Bronchial epithelial cell (primary cell): ENCODE measurements at regions not wholly inside any gene's neighbourhood (a gene's known extent, or its start where the extent isn't known, plus 50 kb on each side); places are given as distances from the start of the nearest gene placed in this dataset.

Experiments used
- DNase-seq: peaks from one replicate; pipeline ENCODE4 v3.0.0-alpha.2; 2010; ENCODE audit warnings: low read depth
- FAIRE-seq: peaks from 2 replicates; lab custom pipeline; 2011; peaks lifted over from hg19 to GRCh38; lab: Jason Lieb, UNC
- H3K27me3 ChIP-seq: 2 replicates; pipeline ENCODE4 v1.5.1; 2011; ENCODE audit warnings: low read length; ENCODE audit not compliant: control insufficient read depth, insufficient read depth
- H3K36me3 ChIP-seq: 2 replicates; pipeline ENCODE4 v1.5.1; 2011; ENCODE audit warnings: low read length; ENCODE audit not compliant: control insufficient read depth, insufficient read depth
- H3K4me3 ChIP-seq: 2 replicates; pipeline ENCODE4 v1.5.1; 2011; ENCODE audit warnings: mild to moderate bottlenecking, low read depth, low read length, control low read depth
- CTCF ChIP-seq: IDR thresholded peaks from 2 replicates; pipeline ENCODE4 v1.5.1; 2011; ENCODE audit warnings: mild to moderate bottlenecking, moderate library complexity, low read length, control low read depth, inconsistent platforms; ENCODE audit not compliant: insufficient read depth, severe bottlenecking

GRCh38 chrX:15908603-15909290 is 54.1 kb upstream of the AP1S2 start:
- no peaks in the 10 kb centered on the region for H3K36me3 ChIP-seq
- no peak for TF ChIP-seq CTCF
- no peaks in the 10 kb centered on the region for H3K27me3 ChIP-seq
- H3K4me3 ChIP-seq: no peak overlapping the region
- no peak for FAIRE-seq
- DNase-seq: no peak

- Histone ChIP-seq H3K27me3 (no peaks in the 10 kb centered on the region), H3K4me3 (no peak overlapping the region), H3K36me3 (no peaks in the 10 kb centered on the region)
- DNase-seq (no peak), FAIRE-seq (no peak)
- no peak for TF ChIP-seq CTCF
Observed at GRCh38 chrX:15906041-15906943, 51.7 kb upstream of the AP1S2 start.
